ENCODE measurements at regions not wholly inside any gene's neighbourhood (a gene's known extent, or its start where the extent isn't known, plus 50 kb on each side); places are given as distances from the start of the nearest gene placed in this dataset.

DNA sequence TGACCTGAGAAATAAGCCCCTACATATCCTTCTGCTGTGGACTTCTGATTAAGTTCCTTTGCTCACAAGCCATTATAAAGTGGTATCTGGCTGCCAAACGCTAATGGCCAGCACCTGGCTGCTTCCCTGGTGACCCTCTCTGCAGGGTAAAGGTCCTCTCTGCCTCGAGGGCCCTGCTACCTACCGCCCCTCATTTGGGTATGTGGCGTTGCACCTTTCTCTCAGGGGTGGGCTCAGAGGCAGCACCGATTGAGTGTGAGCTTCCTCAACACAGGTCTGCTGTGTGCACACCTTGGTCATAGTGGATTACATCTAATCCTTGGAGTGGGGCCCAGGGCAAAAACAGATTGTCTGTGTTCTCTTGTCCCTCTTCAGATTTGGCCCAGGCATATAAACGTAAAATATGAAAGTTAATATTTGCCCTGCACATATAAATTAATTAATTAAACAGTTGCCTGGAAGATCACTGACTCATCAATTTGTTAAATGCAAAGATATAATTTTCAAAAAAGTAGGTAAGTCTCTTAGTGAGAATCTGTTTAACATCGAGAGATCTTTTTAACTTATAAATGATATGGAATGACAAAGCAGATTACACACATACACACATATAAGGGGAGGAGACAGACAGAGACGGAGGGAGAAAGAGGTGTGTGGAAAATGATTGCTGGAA is 174.5 kb upstream of the SMIM31 start:
- TF ChIP-seq, protein P1, sequence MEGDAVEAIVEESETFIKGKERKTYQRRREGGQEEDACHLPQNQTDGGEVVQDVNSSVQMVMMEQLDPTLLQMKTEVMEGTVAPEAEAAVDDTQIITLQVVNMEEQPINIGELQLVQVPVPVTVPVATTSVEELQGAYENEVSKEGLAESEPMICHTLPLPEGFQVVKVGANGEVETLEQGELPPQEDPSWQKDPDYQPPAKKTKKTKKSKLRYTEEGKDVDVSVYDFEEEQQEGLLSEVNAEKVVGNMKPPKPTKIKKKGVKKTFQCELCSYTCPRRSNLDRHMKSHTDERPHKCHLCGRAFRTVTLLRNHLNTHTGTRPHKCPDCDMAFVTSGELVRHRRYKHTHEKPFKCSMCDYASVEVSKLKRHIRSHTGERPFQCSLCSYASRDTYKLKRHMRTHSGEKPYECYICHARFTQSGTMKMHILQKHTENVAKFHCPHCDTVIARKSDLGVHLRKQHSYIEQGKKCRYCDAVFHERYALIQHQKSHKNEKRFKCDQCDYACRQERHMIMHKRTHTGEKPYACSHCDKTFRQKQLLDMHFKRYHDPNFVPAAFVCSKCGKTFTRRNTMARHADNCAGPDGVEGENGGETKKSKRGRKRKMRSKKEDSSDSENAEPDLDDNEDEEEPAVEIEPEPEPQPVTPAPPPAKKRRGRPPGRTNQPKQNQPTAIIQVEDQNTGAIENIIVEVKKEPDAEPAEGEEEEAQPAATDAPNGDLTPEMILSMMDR (IDR thresholded peaks at IDR 0.05): no peak
- no peak for TF ChIP-seq POLR2A (IDR thresholded peaks at IDR 0.05)
